ENCODE measurements at regions not wholly inside any gene's neighbourhood (a gene's known extent, or its start where the extent isn't known, plus 50 kb on each side); places are given as distances from the start of the nearest gene placed in this dataset.

DNA sequence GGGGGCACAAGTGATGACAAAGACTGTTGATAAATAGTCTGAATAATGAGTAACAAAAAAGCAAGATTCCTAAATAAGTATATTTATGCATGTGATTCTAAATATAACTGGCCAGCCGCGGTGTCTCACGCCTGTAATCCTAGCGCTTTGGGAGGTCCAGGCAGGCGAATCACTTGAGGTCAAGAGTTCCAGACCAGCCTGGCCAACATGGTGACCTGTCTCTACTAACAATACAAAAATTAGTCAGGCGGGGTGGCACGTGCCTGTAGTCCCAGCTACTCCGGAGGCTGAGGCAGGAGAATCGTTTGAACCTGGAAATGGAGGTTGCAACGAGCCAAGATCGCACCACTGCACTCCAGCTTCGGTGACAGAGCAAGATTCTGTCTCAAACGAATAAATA is 161.5 kb downstream of the TOMM20 start:
- Histone ChIP-seq H3K9me3 (no peaks in the 10 kb centered on the region), H3K27me3 (no peaks in the 10 kb centered on the region), H3K27ac (peak overlapping the region in 1 of 2 donors; percentile 24), H3K36me3 (no peaks in the 10 kb centered on the region), H3K4me3 (no peak overlapping the region), H3K4me1 (peaks cover 54 to 77% of the 10 kb centered on the region in 2 donors)
- ATAC-seq (no peak), DNase-seq (peak in 1 of 4 donors; percentile 12)
- intact Hi-C loops (cut with DNase I): no loop called here
- TF ChIP-seq, protein P1, sequence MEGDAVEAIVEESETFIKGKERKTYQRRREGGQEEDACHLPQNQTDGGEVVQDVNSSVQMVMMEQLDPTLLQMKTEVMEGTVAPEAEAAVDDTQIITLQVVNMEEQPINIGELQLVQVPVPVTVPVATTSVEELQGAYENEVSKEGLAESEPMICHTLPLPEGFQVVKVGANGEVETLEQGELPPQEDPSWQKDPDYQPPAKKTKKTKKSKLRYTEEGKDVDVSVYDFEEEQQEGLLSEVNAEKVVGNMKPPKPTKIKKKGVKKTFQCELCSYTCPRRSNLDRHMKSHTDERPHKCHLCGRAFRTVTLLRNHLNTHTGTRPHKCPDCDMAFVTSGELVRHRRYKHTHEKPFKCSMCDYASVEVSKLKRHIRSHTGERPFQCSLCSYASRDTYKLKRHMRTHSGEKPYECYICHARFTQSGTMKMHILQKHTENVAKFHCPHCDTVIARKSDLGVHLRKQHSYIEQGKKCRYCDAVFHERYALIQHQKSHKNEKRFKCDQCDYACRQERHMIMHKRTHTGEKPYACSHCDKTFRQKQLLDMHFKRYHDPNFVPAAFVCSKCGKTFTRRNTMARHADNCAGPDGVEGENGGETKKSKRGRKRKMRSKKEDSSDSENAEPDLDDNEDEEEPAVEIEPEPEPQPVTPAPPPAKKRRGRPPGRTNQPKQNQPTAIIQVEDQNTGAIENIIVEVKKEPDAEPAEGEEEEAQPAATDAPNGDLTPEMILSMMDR (IDR thresholded peaks at IDR 0.05): no peak

DNA sequence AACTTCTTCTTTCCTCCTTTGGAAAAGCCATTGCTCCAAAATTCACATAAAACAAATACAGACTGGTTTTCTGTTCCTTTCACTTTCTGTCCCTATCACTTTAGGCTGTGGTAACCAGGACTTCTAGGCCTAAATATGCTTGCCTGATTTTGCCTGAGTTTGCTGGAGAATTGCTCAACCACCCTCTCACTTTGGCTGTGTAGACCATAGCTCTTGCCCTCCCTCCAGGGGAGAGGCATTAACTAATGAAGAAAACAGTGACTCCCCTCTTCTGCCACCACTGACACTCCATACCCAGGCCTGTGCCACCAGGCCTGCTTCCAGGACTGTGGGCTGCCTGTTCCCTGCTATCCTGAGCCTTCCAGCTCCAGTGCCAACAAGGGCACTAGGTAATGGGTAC is 163.5 kb downstream of the TOMM20 start:
- Histone ChIP-seq H3K27me3 (no peaks in the 10 kb centered on the region), H3K27ac (peak overlapping the region; percentile 88 to 92), H3K4me3 (no peak overlapping the region), H3K4me1 (peaks cover 56 to 77% of the 10 kb centered on the region in 2 donors), H3K9me3 (no peaks in the 10 kb centered on the region), H3K36me3 (no peaks in the 10 kb centered on the region)
- no peak for ATAC-seq
- no peak for DNase-seq
- intact Hi-C loops (cut with DNase I): no loop called here
- TF ChIP-seq, protein P1 (IDR thresholded peaks at IDR 0.05): no peak

- Histone ChIP-seq H3K9me3 (no peaks in the 10 kb centered on the region), H3K4me3 (no peak overlapping the region), H3K27me3 (no peaks in the 10 kb centered on the region), H3K36me3 (no peaks in the 10 kb centered on the region), H3K27ac (peak overlapping the region; percentile 88 to 92), H3K4me1 (peaks cover 51 to 77% of the 10 kb centered on the region in 2 donors)
- intact Hi-C loops (cut with DNase I): loop anchor here in 1 of 2 donors (5.0 kb wide), 1 partner anchor 42 kb away; no protein-coding TSS in a partner anchor
- ATAC-seq (no peak), DNase-seq (no peak)
- TF ChIP-seq, protein P1 (IDR thresholded peaks at IDR 0.05): no peak
Observed at GRCh38 chr1:234963904-234964702, 164.5 kb downstream of the TOMM20 start.

GRCh38 chr1:234963180-234963903 is 165.3 kb downstream of the TOMM20 start:
- ATAC-seq (peak; percentile 46), DNase-seq (peak in 3 of 4 donors; percentile 60 to 95 (median 90))
- no peak overlapping the region for H3K4me3 ChIP-seq
- TF ChIP-seq, protein P1 (IDR thresholded peaks at IDR 0.05): no peak
- peaks cover 48 to 77% of the 10 kb centered on the region in 2 donors for H3K4me1 ChIP-seq
- intact Hi-C loops (cut with DNase I): loop anchor here in 1 of 2 donors (5.0 kb wide), 1 partner anchor 41 kb away; no protein-coding TSS in a partner anchor
- H3K36me3 ChIP-seq: no peaks in the 10 kb centered on the region
- H3K9me3 ChIP-seq: no peaks in the 10 kb centered on the region
- H3K27me3 ChIP-seq: no peaks in the 10 kb centered on the region
- peak overlapping the region; percentile 88 to 92 for H3K27ac ChIP-seq
